ENCODE measurements at regions not wholly inside any gene's neighbourhood (a gene's known extent, or its start where the extent isn't known, plus 50 kb on each side); places are given as distances from the start of the nearest gene placed in this dataset.

GRCh38 chr21:34004013-34004938 is 69.1 kb upstream of the MRPS6 start:
- H3T11ph ChIP-seq (ENCODE audit: low read length), result no peak overlapping the region
- H3K9me3 Mint-ChIP-seq, result peaks cover 4 to 11% of the 10 kb centered on the region in 2 experiments; a peak in 3 of 5 replicates
- H4K5ac ChIP-seq (ENCODE audit: insufficient read length, low read depth, low read length), result no peak overlapping the region
- H3K79me2 ChIP-seq (ENCODE audit: insufficient read depth, low read length), result no peaks in the 10 kb centered on the region
- H2BK20ac ChIP-seq (ENCODE audit: low read depth, low read length, poor library complexity, severe bottlenecking), result no peak overlapping the region
- H3K56ac ChIP-seq (ENCODE audit: insufficient read length, low read depth, low read length), result no peak overlapping the region
- no peak overlapping the region for H4K8ac ChIP-seq (replicated peaks; ENCODE audit: insufficient read length, low read depth, low read length)
- H3K4me3 Mint-ChIP-seq, result no peak overlapping the region
- no peak overlapping the region for H3K27ac ChIP-seq (ENCODE audit: insufficient read length, low read depth, low read length)
- TF ChIP-seq CTCF (conservative IDR thresholded peaks at IDR 0.05), result no peak
- H3K9ac ChIP-seq (ENCODE audit: extremely low read depth, insufficient read length, low read length), result no peak overlapping the region
- no peak overlapping the region for H4K91ac ChIP-seq (ENCODE audit: insufficient read length, low read depth, low read length)
- no peak overlapping the region for H3K4ac ChIP-seq (ENCODE audit: low read depth, low read length)
- H2BK120ac ChIP-seq (ENCODE audit: low read depth, low read length, poor library complexity, severe bottlenecking), result no peak overlapping the region
- H3K79me1 ChIP-seq (ENCODE audit: insufficient read depth, low read depth, low read length, poor library complexity, severe bottlenecking), result no peaks in the 10 kb centered on the region
- no peaks in the 10 kb centered on the region for H3K27me3 ChIP-seq (ENCODE audit: insufficient read depth, low read length)
- H4K20me1 ChIP-seq (ENCODE audit: control insufficient read depth, insufficient read depth, insufficient read length), result no peaks in the 10 kb centered on the region
- H3K4me1 Mint-ChIP-seq, result peaks cover 11 to 12% of the 10 kb centered on the region in 2 experiments
- H2BK12ac ChIP-seq (ENCODE audit: insufficient read length, low read depth, low read length), result no peak overlapping the region
- no peak overlapping the region for H3K18ac ChIP-seq (ENCODE audit: insufficient read length, low read depth, low read length)
- no peak overlapping the region for H2AK5ac ChIP-seq (ENCODE audit: insufficient read length, low read length)
- DNase-seq, result no peak
- H3K23me2 ChIP-seq (ENCODE audit: insufficient read length, low read depth, low read length, poor library complexity, severe bottlenecking), result no peaks in the 10 kb centered on the region
- no peak overlapping the region for H2BK15ac ChIP-seq (ENCODE audit: low read depth, low read length)
- H2BK5ac ChIP-seq (ENCODE audit: insufficient read length, low read length), result no peak overlapping the region
- H3K4me1 ChIP-seq (ENCODE audit: insufficient read depth, low read length), result no peaks in the 10 kb centered on the region
- WGBS (ENCODE audit: extremely low coverage, insufficient read length, low lambda C conversion rate), result no CpG with 5 or more reads among the region's 7 CpGs
- H3K27me3 Mint-ChIP-seq (ENCODE audit: low read depth), result peaks cover 2% of the 10 kb centered on the region; the same call in 1 of the 2 replicates
- no peak overlapping the region for H3K4me2 ChIP-seq (ENCODE audit: insufficient read depth, insufficient read length, low read length)
- no peak overlapping the region for H2AFZ ChIP-seq (ENCODE audit: low read length)
- H3K9me3 ChIP-seq (ENCODE audit: control insufficient read depth, low read depth, low read length), result no peaks in the 10 kb centered on the region
- H3K23ac ChIP-seq (ENCODE audit: insufficient read length, low read depth, low read length), result no peak overlapping the region
- H3K36me3 Mint-ChIP-seq (ENCODE audit: insufficient read depth in 1 of 3, low read depth in 3 of 3), result peaks cover 0 to 11% (median 4%) of the 10 kb centered on the region in 3 experiments; a peak in 3 of 7 replicates
- H3K27ac Mint-ChIP-seq, result no peak overlapping the region
- no peak overlapping the region for H3K14ac ChIP-seq (ENCODE audit: insufficient read depth, low read length)
